Stimulated activated CD4-positive, alpha-beta T cell treated with anti-CD3 and anti-CD28 coated beads, Interleukin-4, amount 100 ng/mL, for 4 hours (primary cell): ENCODE measurements at regions not wholly inside any gene's neighbourhood (a gene's known extent, or its start where the extent isn't known, plus 50 kb on each side); places are given as distances from the start of the nearest gene placed in this dataset.

Experiments
- DNase-seq, 2 experiments: peaks; one replicate each; pipeline ENCODE4 v3.0.0-alpha.2; 2020

GRCh38 chr2:14234911-14235310 is 397.6 kb upstream of the LRATD1 start:
- no peak for DNase-seq

GRCh38 chr2:14235667-14236066 is 396.9 kb upstream of the LRATD1 start:
- DNase-seq, result no peak

- DNase-seq, result no peak
Observed at GRCh38 chr2:14237902-14238301, 394.6 kb upstream of the LRATD1 start.

GRCh38 chr2:14239605-14240004 is 392.9 kb upstream of the LRATD1 start:
- DNase-seq, result no peak

DNA sequence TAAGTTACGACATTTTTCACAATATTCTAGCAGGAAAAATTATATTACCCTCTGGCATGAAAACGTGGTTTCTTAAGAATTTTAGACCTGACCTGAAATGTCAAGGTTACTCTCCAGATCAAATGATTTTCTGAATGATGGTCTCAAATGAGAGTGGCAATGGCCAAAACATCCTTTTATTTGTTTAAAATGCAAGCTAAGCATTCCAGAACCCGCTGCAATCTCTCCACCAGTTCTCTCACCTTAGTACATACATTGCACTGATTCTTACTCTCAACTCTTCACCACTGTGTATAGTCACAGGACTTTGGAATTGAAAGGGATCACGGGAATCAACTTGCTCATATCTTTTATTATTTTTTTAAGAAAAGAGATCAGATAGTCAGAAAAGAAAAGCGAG is 391.6 kb upstream of the LRATD1 start:
- no peak for DNase-seq

GRCh38 chr2:14245901-14246300 is 386.6 kb upstream of the LRATD1 start:
- DNase-seq, result no peak

DNA sequence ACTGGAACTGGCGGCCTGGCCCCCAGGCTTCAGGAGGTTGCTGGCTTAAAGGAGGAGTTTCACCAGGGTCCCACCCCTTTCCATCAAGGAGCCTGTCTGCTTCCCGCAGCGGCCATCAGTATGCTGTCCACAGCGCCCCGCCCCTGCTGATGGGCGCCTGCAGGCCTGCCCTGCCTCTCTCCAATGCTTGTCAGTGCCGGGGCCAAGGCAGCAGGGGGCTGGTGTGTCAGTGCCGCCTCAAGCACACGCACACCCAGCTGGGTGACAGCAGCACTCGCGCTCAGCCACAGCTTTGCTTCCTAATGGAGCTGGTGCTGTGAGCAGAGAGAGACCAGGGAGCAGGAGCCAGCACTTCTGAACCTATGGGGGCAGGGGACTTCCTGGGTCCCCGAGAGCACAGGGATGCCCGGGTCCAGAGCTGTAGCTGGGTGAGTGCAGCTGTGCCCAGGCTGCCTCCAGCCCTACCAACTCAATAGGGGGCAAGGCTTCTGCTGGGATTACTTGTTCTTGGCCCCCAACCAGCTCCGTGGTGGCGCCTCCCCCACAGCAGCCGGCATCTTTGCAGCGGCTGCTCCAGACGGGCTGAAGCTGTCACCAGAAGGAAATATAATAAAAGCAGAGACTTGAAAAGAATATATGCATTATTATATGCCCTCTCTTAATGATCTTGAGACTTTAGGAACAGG is 377.2 kb upstream of the LRATD1 start:
- DNase-seq, result no peak

GRCh38 chr2:14256890-14257289 is 375.6 kb upstream of the LRATD1 start:
- DNase-seq, result no peak

DNA sequence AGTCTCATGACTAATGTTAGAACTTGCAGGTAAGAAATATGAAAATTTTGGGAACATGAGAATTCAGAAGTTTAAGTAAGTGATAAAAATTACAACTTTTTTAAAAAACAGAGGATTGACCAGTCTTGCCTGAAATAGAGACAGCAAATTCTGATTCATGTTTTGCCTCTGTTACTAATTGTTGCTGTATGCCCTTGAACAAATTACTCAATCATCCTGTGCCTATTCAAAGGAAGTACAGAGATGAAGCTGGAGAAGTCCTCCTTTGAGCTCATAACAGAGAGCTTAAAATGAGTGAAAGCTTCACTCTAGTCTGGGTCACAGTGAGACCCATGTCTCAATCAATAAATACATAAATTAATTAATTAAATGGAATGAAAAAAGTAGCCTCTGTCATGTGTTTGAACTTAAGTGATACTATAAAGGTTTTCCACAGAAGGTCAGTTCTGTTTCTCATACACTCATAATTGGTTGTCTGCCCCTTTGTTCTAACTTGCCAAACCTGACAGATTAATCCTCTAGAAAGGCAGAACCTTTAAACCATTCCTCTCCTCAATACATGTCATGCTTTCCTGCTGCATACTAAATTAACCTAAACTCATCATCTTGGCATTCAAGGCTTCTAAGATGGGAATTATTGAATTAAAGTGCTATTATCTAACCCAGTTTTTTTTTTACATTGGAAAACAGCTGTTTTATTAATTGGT is 374.6 kb upstream of the LRATD1 start:
- DNase-seq, result no peak

- DNase-seq, result no peak
Observed at GRCh38 chr2:14261771-14262170, 370.7 kb upstream of the LRATD1 start.

DNA sequence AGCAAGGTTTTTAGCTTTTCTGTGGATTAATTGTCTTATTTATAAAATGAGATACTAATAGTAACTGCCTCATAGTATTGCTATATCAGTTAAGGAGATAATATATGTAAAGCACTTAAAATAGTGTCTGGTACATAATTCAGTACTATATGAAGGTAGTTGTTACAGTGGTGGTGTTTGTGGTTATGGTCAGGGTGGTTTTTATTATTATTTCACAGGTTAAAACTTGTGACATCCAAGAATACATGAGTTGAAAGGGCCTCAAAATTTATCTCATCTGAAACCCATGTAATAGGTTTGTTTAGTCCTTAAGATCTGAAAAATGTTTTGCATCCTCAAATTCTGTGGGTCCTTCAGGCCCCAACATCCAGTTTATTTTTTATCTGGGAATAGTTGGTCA is 369.5 kb upstream of the LRATD1 start:
- DNase-seq, result no peak

DNA sequence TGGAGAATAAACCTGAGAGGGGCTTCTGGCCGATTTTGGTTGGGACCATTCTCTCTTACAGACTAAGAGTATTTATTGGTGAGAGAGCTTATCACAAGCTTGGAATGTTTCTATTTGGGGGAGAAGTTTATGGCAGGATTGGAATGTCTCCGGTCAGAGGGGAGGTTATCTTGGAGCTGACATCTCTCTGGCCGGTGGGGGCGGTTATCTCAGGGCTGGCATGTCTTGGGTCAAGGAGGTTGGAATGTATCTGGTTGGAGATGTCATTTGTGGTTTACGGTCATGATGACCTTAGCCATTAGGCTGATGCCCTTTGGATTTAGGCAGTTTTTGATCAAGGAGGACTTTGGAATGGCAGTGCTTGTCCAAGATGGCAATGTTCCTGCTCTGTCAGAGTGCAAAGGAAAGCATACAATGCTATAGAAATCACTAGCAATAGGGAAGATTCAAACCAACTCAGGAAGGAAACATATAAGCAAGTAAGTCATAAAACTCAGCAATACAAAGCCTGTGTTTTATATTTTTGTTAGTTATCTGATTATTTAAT is 362.4 kb upstream of the LRATD1 start:
- DNase-seq, result no peak

DNA sequence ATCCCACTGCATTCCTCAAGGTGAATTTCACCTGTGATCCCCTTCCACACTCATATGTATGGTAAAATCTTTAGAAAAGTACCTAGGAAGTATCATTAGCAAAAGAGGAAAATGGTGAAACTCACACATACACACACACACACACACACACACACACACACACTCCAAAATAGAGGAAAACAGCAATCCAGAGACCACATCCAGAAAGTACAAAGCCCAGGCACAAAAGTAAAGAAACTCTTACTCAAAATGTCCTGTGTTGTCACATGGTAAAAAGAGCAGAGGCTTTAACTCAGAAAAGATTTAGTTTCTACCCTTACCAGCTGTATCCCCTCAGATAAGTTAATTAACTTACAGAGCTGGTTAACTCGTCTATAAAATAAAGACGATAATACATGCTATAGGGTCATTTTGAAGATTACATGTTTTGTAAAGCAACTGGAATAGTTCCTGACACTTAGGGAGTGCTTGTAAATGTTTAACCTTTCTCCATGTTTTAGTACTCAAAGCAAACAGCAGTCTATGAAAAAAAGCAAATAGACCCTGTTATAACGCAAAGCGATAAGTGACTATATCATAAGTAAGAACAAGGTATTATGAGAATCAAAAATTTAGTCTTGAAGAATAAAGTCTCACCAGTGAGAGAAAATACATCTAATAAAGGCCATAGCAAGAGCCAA is 360.0 kb upstream of the LRATD1 start:
- DNase-seq, result no peak

GRCh38 chr2:14273650-14274049 is 358.9 kb upstream of the LRATD1 start:
- DNase-seq, result no peak

DNA sequence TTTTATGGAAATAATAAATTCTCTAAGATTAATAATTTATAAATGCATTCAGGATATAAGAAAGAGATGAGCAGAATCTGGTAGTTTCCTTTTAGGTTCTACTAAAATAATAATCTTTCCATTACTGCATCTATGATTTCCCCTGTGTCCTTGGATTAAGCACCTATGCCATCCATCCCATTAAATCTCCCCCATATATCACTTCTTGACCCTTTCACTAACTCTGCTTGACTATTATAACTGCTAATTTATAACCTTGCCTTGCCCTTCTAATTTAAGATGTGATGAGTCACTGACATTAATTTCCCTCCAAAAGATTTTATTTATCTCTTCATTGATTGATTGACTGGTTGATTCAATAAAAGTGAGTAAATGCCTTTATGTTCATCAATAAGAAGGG is 348.3 kb upstream of the LRATD1 start:
- DNase-seq, result no peak

- no peak for DNase-seq
Observed at GRCh38 chr2:14285812-14286211, 346.7 kb upstream of the LRATD1 start.

- no peak for DNase-seq
Observed at GRCh38 chr2:14288016-14288415, 344.5 kb upstream of the LRATD1 start.

- no peak for DNase-seq
Observed at GRCh38 chr2:14292964-14293363, 339.6 kb upstream of the LRATD1 start.

DNA sequence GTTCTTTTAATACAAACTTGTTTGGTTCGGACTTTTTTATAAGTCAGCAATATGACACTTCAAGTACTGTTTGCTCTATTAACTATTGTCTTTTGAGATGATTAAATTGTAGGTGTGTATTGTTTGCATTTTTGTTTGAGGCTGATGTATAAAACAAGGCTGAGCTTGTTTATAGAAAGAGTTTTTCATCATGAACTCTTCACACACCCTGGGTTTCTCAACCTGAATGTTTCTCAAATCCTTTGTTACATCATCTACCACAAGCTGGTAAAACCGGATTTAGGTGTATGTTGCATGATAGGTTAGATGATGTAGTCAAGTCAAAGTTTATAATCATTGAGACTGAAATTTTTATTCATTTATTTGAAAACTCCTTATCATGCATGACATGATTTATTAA is 335.2 kb upstream of the LRATD1 start:
- DNase-seq, result no peak

DNA sequence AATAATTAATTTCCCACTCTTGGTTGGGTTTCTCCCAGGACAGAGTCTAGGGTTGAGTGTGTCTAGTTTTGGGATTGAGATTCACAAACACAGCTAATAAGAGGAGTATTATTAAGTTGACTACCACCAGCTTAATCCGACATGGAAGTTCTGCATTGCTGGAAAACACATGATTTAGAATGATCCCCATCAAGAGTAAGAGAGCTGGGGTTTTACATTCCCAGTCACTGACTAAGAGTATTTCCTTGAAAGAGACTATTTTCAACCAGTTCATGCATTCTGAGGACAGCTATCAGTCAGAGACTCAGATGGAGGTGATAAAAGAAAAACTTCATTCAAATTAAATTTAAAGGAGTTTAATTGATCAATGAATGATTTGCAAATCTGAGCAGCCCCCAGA is 334.6 kb upstream of the LRATD1 start:
- DNase-seq, result no peak

- DNase-seq, result no peak
Observed at GRCh38 chr2:14301331-14301730, 331.2 kb upstream of the LRATD1 start.

DNA sequence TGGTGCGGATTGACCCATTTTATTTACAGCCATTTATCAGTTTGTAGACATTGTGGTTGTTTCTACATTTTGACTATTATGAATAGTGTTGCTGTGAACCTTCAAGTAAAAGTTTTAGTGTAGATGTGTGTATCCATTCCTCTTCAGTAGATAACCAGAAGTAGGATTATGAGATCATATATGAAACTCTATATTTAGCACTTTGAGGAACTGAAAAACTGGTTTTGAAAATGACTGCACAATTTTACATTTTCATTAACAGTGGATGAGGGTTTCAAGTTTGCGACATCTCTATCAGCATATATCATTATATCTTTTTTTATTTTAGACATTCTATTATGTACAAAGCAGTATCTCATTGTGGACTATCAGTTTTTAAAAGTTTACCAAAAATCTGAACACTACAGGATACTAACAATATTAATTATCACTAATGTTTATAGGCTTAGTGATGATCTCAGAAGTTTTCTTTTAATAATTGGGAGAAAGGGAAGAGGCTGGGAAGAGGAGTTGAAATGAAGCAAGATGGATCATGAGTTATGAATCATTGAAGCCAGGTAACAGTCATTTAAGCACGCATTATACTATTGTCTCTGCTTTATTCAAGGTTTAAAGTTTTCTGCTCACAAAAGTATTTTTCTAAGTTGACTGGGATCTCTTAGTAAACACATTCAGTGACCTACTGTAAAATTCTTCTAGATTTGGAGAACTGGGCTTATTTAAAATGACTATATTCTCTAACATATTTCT is 329.0 kb upstream of the LRATD1 start:
- DNase-seq, result no peak

GRCh38 chr2:14304326-14304725 is 328.2 kb upstream of the LRATD1 start:
- no peak for DNase-seq
